SK-N-MC (cell line): ENCODE measurements at regions not wholly inside any gene's neighbourhood (a gene's known extent, or its start where the extent isn't known, plus 50 kb on each side); places are given as distances from the start of the nearest gene placed in this dataset.

ENCODE experiments used
- DNase-seq: peaks from one replicate; pipeline ENCODE4 v3.0.0-alpha.2; 2011; ENCODE audit warnings: low read depth, low spot score
- H3K27ac ChIP-seq: fragments of 200-600 bp; sonication (generic); 2 replicates; pipeline ENCODE4 v1.5.1; 2016; ENCODE audit warnings: mixed run types
- H3K36me3 ChIP-seq: fragments of 200-600 bp; sonication (generic); 2 replicates; pipeline ENCODE4 v1.6.1; 2017; ENCODE audit warnings: antibody characterized with exemption, low read length, mixed read lengths; ENCODE audit not compliant: insufficient read depth
- H3K4me3 ChIP-seq: fragments of 200-600 bp; sonication (generic); 2 replicates; pipeline ENCODE4 v1.5.1; 2016
- H3K9ac ChIP-seq: fragments of 200-600 bp; sonication (generic); 2 replicates; pipeline ENCODE4 v1.8.0; 2017; ENCODE audit warnings: mixed run types, mixed read lengths; ENCODE audit not compliant: insufficient read length
- H3K9me3 ChIP-seq: fragments of 200-600 bp; sonication (generic); 2 replicates; pipeline ENCODE4 v1.6.1; 2017; ENCODE audit warnings: low read depth, mild to moderate bottlenecking, antibody characterized with exemption, low read length, moderate library complexity, mixed read lengths
- EZH2 ChIP-seq: fragments of 200-600 bp; sonication (generic); IDR thresholded peaks from one replicate; pipeline ENCODE4 v1.6.1; 2017; ENCODE audit warnings: antibody characterized with exemption
- FOXP2 ChIP-seq: optimal IDR thresholded peaks from 2 replicates; pipeline ENCODE3; 2011; ENCODE audit warnings: mild to moderate bottlenecking, moderate library complexity; ENCODE audit not compliant: insufficient read depth; ENCODE audit errors: extremely low read length, control extremely low read depth
- POLR2AphosphoS5 ChIP-seq: IDR thresholded peaks from 2 replicates; pipeline ENCODE4 v1.6.1; 2012; ENCODE audit warnings: mild to moderate bottlenecking, low read depth, low read length, borderline replicate concordance

GRCh38 chr18:61748004-61748403 is 144.8 kb downstream of the RNF152 start:
- no peaks in the 10 kb centered on the region for H3K36me3 ChIP-seq
- no peak for TF ChIP-seq EZH2
- no peak for TF ChIP-seq FOXP2
- no peak for TF ChIP-seq POLR2AphosphoS5
- no peak overlapping the region for H3K4me3 ChIP-seq
- no peak overlapping the region for H3K9ac ChIP-seq
- no peaks in the 10 kb centered on the region for H3K9me3 ChIP-seq
- no peak overlapping the region for H3K27ac ChIP-seq
- no peak for DNase-seq

- H3K36me3 ChIP-seq: no peaks in the 10 kb centered on the region
- DNase-seq: no peak
- no peak overlapping the region for H3K4me3 ChIP-seq
- no peaks in the 10 kb centered on the region for H3K9me3 ChIP-seq
- no peak for TF ChIP-seq FOXP2
- no peak for TF ChIP-seq POLR2AphosphoS5
- no peak for TF ChIP-seq EZH2
- no peak overlapping the region for H3K9ac ChIP-seq
- H3K27ac ChIP-seq: no peak overlapping the region
Observed at GRCh38 chr18:61743775-61744531, 148.9 kb downstream of the RNF152 start.

GRCh38 chr18:61742565-61743429 is 150.0 kb downstream of the RNF152 start:
- H3K9ac ChIP-seq: no peak overlapping the region
- H3K27ac ChIP-seq: no peak overlapping the region
- no peaks in the 10 kb centered on the region for H3K9me3 ChIP-seq
- no peak for TF ChIP-seq FOXP2
- TF ChIP-seq POLR2AphosphoS5: no peak
- TF ChIP-seq EZH2: no peak
- no peak for DNase-seq
- H3K4me3 ChIP-seq: no peak overlapping the region
- H3K36me3 ChIP-seq: no peaks in the 10 kb centered on the region

- Histone ChIP-seq H3K27ac (no peak overlapping the region), H3K36me3 (no peaks in the 10 kb centered on the region), H3K9me3 (no peaks in the 10 kb centered on the region), H3K4me3 (no peak overlapping the region), H3K9ac (no peak overlapping the region)
- DNase-seq: no peak
- TF ChIP-seq FOXP2: no peak
- no peak for TF ChIP-seq EZH2
- no peak for TF ChIP-seq POLR2AphosphoS5
Observed at GRCh38 chr18:61741881-61742454, 150.8 kb downstream of the RNF152 start.

DNA sequence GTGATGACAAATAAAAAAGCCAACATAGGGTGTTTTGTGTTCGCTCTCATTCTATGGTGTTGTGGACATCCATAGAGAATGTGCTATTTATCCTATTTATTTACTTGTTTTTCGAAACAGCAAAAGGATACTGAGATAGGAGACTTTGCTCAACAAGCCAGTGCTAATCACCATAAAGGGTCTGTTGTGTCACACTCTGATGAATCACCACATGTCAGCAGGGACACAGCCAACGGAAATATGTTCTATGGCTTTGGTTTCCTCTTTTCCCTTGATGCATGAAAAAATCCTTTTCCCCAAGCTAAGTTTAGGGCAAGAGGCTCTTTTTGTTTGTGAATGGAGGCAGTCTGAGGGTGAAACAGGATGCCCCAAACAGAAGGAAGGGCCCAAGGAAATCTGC is 154.3 kb downstream of the RNF152 start:
- no peak overlapping the region for H3K9ac ChIP-seq
- H3K9me3 ChIP-seq: no peaks in the 10 kb centered on the region
- no peak for DNase-seq
- H3K36me3 ChIP-seq: no peaks in the 10 kb centered on the region
- TF ChIP-seq EZH2 (no peak), FOXP2 (no peak), POLR2AphosphoS5 (no peak)
- H3K27ac ChIP-seq: no peak overlapping the region
- H3K4me3 ChIP-seq: no peak overlapping the region

GRCh38 chr18:61738042-61738441 is 154.8 kb downstream of the RNF152 start:
- no peak for TF ChIP-seq EZH2
- no peak for TF ChIP-seq POLR2AphosphoS5
- DNase-seq: no peak
- Histone ChIP-seq H3K4me3 (no peak overlapping the region), H3K9ac (no peak overlapping the region), H3K9me3 (no peaks in the 10 kb centered on the region), H3K36me3 (no peaks in the 10 kb centered on the region), H3K27ac (no peak overlapping the region)

GRCh38 chr18:61736133-61736532 is 156.7 kb downstream of the RNF152 start:
- Histone ChIP-seq H3K4me3 (no peak overlapping the region), H3K9me3 (no peaks in the 10 kb centered on the region), H3K27ac (no peak overlapping the region), H3K36me3 (no peaks in the 10 kb centered on the region), H3K9ac (no peak overlapping the region)
- TF ChIP-seq FOXP2: no peak
- TF ChIP-seq EZH2: no peak
- TF ChIP-seq POLR2AphosphoS5: no peak
- no peak for DNase-seq

GRCh38 chr18:61735564-61736102 is 157.2 kb downstream of the RNF152 start:
- Histone ChIP-seq H3K9me3 (no peaks in the 10 kb centered on the region), H3K36me3 (no peaks in the 10 kb centered on the region), H3K27ac (no peak overlapping the region), H3K9ac (no peak overlapping the region), H3K4me3 (no peak overlapping the region)
- no peak for TF ChIP-seq FOXP2
- no peak for TF ChIP-seq POLR2AphosphoS5
- no peak for TF ChIP-seq EZH2
- no peak for DNase-seq
